IMR-90 (cell line): ENCODE measurements at regions not wholly inside any gene's neighbourhood (a gene's known extent, or its start where the extent isn't known, plus 50 kb on each side); places are given as distances from the start of the nearest gene placed in this dataset.

Source experiments
- MAFK ChIP-seq: IDR thresholded peaks from 2 replicates; pipeline ENCODE4 v1.6.1; 2012; ENCODE audit warnings: low read depth, low read length, improper control_type of control experiment
- POLR2A ChIP-seq: IDR thresholded peaks from 2 replicates; pipeline ENCODE4 v1.6.1; 2012; ENCODE audit warnings: mild to moderate bottlenecking, low read depth, low read length
- RAD21 ChIP-seq: IDR thresholded peaks from 2 replicates; pipeline ENCODE4 v1.6.1; 2012; ENCODE audit warnings: low read length, improper control_type of control experiment
- TF ChIP-seq, protein P1 (sequence below): conservative IDR thresholded peaks from 2 replicates; pipeline ENCODE4 v1.5.1; 2012; ENCODE audit warnings: mild to moderate bottlenecking, low read depth, low read length, improper control_type of control experiment

DNA sequence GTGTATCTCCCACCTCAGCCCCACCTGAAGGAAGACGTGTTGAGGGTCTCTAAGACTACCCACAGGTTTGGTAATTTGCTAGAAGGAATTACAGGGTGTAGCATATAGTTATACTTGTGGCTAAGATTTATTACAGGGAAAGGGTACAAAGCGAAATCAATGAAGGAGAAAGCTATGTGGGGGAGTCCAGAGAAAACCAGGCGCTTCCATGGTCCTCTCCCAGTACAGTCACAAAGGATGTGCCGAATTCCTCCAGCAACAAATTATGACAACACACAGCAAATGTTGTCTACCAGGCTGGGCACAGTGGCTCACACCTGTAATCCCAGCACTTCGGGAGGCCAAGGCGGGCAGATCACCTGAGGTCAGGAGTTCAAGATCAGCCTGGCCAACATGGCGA, 64.1 kb upstream of the TGM3 start:
- TF ChIP-seq POLR2A (no peak), MAFK (no peak), RAD21 (no peak)
- TF ChIP-seq, protein P1, sequence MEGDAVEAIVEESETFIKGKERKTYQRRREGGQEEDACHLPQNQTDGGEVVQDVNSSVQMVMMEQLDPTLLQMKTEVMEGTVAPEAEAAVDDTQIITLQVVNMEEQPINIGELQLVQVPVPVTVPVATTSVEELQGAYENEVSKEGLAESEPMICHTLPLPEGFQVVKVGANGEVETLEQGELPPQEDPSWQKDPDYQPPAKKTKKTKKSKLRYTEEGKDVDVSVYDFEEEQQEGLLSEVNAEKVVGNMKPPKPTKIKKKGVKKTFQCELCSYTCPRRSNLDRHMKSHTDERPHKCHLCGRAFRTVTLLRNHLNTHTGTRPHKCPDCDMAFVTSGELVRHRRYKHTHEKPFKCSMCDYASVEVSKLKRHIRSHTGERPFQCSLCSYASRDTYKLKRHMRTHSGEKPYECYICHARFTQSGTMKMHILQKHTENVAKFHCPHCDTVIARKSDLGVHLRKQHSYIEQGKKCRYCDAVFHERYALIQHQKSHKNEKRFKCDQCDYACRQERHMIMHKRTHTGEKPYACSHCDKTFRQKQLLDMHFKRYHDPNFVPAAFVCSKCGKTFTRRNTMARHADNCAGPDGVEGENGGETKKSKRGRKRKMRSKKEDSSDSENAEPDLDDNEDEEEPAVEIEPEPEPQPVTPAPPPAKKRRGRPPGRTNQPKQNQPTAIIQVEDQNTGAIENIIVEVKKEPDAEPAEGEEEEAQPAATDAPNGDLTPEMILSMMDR = no peak
